ENCODE measurements at regions not wholly inside any gene's neighbourhood (a gene's known extent, or its start where the extent isn't known, plus 50 kb on each side); places are given as distances from the start of the nearest gene placed in this dataset.

GRCh38 chr2:164032995-164033394 is 297.2 kb upstream of the FIGN start:
- Mint-ChIP-seq H3K36me3 (ENCODE audit: low read depth) (no peaks in the 10 kb centered on the region), H3K4me3 (no peak overlapping the region), H3K4me1 (peaks cover 7% of the 10 kb centered on the region), H3K27ac (no peak overlapping the region), H3K27me3 (ENCODE audit: insufficient read depth) (no peaks in the 10 kb centered on the region), H3K9me3 (no peaks in the 10 kb centered on the region)
- Histone ChIP-seq H3K36me3 (ENCODE audit: control insufficient read depth, insufficient read depth, low read length) (no peaks in the 10 kb centered on the region), H3K27me3 (ENCODE audit: control insufficient read depth, insufficient read depth, low read length, poor library complexity, severe bottlenecking) (no peaks in the 10 kb centered on the region), H3K4me3 (ENCODE audit: low read length) (no peak overlapping the region), H3K4me1 (ENCODE audit: control insufficient read depth, insufficient read depth, low read length) (no peaks in the 10 kb centered on the region), H3K27ac (ENCODE audit: low read depth, low read length) (no peak overlapping the region), H3K9me3 (ENCODE audit: control insufficient read depth, low read length) (no peaks in the 10 kb centered on the region), H3K9ac (ENCODE audit: extremely low read depth, low read length, poor library complexity, severe bottlenecking) (no peak overlapping the region)
- no peak for TF ChIP-seq CTCF (conservative IDR thresholded peaks at IDR 0.05)
- DNase-seq, result no peak

GRCh38 chr2:164030623-164031022 is 294.8 kb upstream of the FIGN start:
- Mint-ChIP-seq H3K4me3 (no peak overlapping the region), H3K27me3 (ENCODE audit: insufficient read depth) (no peaks in the 10 kb centered on the region), H3K36me3 (ENCODE audit: low read depth) (no peaks in the 10 kb centered on the region), H3K27ac (no peak overlapping the region), H3K4me1 (peaks cover 7% of the 10 kb centered on the region), H3K9me3 (no peaks in the 10 kb centered on the region)
- Histone ChIP-seq H3K27me3 (ENCODE audit: control insufficient read depth, insufficient read depth, low read length, poor library complexity, severe bottlenecking) (no peaks in the 10 kb centered on the region), H3K9ac (ENCODE audit: extremely low read depth, low read length, poor library complexity, severe bottlenecking) (no peak overlapping the region), H3K4me1 (ENCODE audit: control insufficient read depth, insufficient read depth, low read length) (no peaks in the 10 kb centered on the region), H3K27ac (ENCODE audit: low read depth, low read length) (no peak overlapping the region), H3K4me3 (ENCODE audit: low read length) (no peak overlapping the region), H3K36me3 (ENCODE audit: control insufficient read depth, insufficient read depth, low read length) (no peaks in the 10 kb centered on the region), H3K9me3 (ENCODE audit: control insufficient read depth, low read length) (no peaks in the 10 kb centered on the region)
- TF ChIP-seq CTCF (conservative IDR thresholded peaks at IDR 0.05), result no peak
- WGBS, 2 experiments (ENCODE audit: insufficient coverage in 1 of 2, insufficient read length in 1 of 2), result 98 to 100% methylated on average over 1 to 2 of the region's 2 CpGs
- no peak for DNase-seq

- no peak for DNase-seq
- no peak overlapping the region for H3K27ac Mint-ChIP-seq
- WGBS, 2 experiments (ENCODE audit: insufficient coverage in 1 of 2, insufficient read length in 1 of 2), result 84 to 89% methylated on average over 5 to 6 of the region's 7 CpGs
These were observed 293.2 kb upstream of the FIGN start for GRCh38 chr2:164028814-164029534.

More at GRCh38 chr2:164028814-164029534, 293.2 kb upstream of the FIGN start:
- Mint-ChIP-seq H3K36me3 (ENCODE audit: low read depth) (no peaks in the 10 kb centered on the region), H3K4me3 (no peak overlapping the region), H3K4me1 (peaks cover 7% of the 10 kb centered on the region), H3K9me3 (no peaks in the 10 kb centered on the region), H3K27me3 (ENCODE audit: insufficient read depth) (no peaks in the 10 kb centered on the region)
- TF ChIP-seq CTCF (conservative IDR thresholded peaks at IDR 0.05), result no peak
- H3K9me3 ChIP-seq (ENCODE audit: control insufficient read depth, low read length), result no peaks in the 10 kb centered on the region
- H3K27ac ChIP-seq (ENCODE audit: low read depth, low read length), result no peak overlapping the region
- H3K4me1 ChIP-seq (ENCODE audit: control insufficient read depth, insufficient read depth, low read length), result no peaks in the 10 kb centered on the region
- no peak overlapping the region for H3K9ac ChIP-seq (ENCODE audit: extremely low read depth, low read length, poor library complexity, severe bottlenecking)
- H3K27me3 ChIP-seq (ENCODE audit: control insufficient read depth, insufficient read depth, low read length, poor library complexity, severe bottlenecking), result no peaks in the 10 kb centered on the region
- H3K4me3 ChIP-seq (ENCODE audit: low read length), result no peak overlapping the region
- H3K36me3 ChIP-seq (ENCODE audit: control insufficient read depth, insufficient read depth, low read length), result no peaks in the 10 kb centered on the region

All from endodermal cell (in vitro differentiated cells).